22Rv1 (cell line): ENCODE measurements at regions not wholly inside any gene's neighbourhood (a gene's known extent, or its start where the extent isn't known, plus 50 kb on each side); places are given as distances from the start of the nearest gene placed in this dataset.

Experiments
- H3K27ac ChIP-seq: fragments of 450-650 bp; 2 replicates; pipeline ENCODE4 v1.5.1; 2017
- ZFX ChIP-seq: fragments of 450-650 bp; IDR thresholded peaks from 2 replicates; pipeline ENCODE4 v1.6.1; 2017; ENCODE audit warnings: antibody characterized with exemption, borderline replicate concordance
- TF ChIP-seq, protein P1 (sequence below): fragments of 450-650 bp; IDR thresholded peaks from 2 replicates; pipeline ENCODE4 v1.5.1; 2017; ENCODE audit warnings: mild to moderate bottlenecking

DNA sequence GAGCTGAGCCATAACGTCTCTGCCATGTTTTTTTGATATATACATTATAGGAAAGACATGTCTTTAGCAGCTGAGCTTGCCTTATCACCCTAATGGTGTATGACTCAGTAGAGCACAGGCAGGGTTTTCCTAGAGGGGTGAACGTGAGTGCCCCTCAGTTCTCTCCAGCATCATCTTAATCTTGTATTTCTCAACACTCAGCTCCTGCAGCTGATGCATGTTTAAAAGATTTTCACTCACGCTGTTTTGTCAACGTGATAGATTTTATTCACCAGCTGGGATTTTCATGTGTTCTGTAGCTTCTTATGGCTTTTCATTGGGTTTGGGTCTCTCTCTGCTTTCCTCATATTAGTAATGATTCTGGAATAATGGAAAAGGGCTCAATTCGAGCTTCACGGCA lies 186.0 kb upstream of the PMFBP1 start:
- H3K27ac ChIP-seq, result no peak overlapping the region
- TF ChIP-seq, protein P1, sequence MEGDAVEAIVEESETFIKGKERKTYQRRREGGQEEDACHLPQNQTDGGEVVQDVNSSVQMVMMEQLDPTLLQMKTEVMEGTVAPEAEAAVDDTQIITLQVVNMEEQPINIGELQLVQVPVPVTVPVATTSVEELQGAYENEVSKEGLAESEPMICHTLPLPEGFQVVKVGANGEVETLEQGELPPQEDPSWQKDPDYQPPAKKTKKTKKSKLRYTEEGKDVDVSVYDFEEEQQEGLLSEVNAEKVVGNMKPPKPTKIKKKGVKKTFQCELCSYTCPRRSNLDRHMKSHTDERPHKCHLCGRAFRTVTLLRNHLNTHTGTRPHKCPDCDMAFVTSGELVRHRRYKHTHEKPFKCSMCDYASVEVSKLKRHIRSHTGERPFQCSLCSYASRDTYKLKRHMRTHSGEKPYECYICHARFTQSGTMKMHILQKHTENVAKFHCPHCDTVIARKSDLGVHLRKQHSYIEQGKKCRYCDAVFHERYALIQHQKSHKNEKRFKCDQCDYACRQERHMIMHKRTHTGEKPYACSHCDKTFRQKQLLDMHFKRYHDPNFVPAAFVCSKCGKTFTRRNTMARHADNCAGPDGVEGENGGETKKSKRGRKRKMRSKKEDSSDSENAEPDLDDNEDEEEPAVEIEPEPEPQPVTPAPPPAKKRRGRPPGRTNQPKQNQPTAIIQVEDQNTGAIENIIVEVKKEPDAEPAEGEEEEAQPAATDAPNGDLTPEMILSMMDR, result no peak
- TF ChIP-seq ZFX, result no peak

- TF ChIP-seq ZFX, result no peak
- TF ChIP-seq, protein P1, result no peak
- H3K27ac ChIP-seq, result no peak overlapping the region
These were observed 183.6 kb upstream of the PMFBP1 start for GRCh38 chr16:72355561-72355960.

DNA sequence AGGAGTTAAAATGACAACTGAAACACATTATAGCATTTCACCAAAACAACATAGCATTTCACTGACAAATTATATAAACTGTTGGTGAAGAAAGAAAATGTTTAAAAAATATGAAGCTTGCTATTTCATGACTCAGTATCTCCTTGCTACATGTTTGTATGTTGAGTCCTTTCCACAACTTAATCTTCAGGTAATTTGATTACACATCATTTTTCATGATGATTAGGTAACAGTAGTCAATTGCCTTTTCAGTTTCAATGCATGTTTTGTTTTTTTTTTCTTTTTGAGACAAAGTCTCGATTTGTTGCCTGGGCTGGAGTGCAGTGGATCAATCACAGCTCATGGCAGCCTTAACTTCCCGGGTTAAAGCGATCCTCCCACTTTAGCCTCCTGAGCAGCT lies 177.8 kb upstream of the PMFBP1 start:
- H3K27ac ChIP-seq, result no peak overlapping the region
- no peak for TF ChIP-seq ZFX
- TF ChIP-seq, protein P1, result no peak

DNA sequence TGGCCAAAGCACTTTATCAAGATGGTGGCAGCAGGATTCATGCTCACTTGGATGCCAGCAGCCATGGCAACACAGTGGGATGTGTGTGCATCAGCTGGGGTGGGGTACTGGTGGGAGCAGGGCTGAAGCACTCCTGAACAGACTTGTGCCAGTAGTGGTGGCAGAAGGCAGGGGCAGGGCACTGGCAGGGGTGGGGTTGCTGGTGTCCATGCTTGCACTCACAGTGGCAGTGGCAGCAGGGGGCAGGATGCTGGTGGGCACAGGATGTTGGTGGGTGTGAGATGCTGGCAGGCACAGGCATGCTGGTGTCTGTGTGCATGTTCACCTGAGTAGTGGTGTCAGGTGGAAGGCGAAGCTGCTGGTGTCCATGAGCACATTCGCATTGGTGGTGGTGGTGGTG lies 161.0 kb upstream of the PMFBP1 start:
- TF ChIP-seq, protein P1, result no peak
- TF ChIP-seq ZFX, result no peak

DNA sequence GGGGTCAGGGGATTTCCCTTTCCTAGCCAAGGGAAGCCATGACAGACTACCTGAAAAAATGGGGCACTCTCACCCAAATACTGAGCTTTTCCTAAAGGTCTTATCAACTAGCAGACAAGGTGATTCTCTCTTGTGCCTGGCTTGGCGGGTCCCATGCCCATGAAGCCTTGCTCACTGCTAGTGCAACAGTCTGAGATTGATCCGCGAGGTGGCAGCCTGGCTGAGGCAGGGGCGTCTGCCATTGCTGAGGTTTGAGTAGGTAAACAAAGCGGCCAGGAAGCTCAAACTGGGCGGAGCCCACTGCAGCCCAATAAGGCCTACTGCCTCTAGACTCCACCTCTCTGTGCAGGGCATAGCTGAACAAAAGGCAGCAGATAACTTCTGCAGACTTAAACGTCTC lies 152.6 kb upstream of the PMFBP1 start:
- TF ChIP-seq ZFX, result no peak
- H3K27ac ChIP-seq, result no peak overlapping the region

More for the DNA sequence above, 161.0 kb upstream of the PMFBP1 start:
- H3K27ac ChIP-seq, result no peak overlapping the region

- H3K27ac ChIP-seq, result no peak overlapping the region
- no peak for TF ChIP-seq ZFX
These were observed 145.5 kb upstream of the PMFBP1 start for GRCh38 chr16:72317446-72317845.

DNA sequence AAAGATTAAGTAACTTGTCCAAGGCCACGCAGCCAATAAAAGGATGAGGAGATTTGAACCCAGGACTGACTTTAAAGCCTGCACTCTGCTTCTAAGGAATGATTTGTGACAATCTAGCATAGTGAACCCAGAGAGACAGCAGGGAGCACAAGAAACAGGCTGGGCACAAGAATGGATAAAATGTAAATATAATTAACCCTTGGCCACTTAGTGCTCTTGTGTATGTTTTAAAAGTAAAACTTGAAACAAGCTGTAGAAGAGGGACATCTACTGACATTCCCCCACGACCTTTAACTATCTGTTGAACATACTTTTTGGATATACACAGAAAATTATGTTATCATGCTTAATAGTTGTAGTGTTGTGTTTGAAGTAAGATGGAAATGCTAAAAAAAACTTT lies 141.9 kb upstream of the PMFBP1 start:
- no peak for TF ChIP-seq ZFX
- TF ChIP-seq, protein P1, result no peak

DNA sequence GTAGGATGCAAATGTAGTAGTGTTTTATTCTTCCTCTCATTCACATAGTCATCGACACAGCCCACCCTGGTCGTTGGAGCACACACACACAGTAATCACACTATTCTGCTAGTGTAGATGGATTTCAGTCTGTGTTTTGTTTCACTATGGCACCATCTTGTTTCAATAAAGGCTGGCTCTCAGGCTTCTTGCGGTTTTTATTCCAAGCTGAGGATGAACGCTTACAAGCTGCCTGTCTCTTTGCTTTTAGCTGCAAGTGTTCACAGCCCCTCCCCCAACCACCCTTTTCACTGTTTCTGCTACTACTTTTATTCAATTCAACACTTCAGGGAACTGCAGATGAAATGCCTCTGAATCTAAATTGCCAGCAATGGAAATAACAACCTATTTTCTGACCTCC lies 140.9 kb upstream of the PMFBP1 start:
- no peak for TF ChIP-seq ZFX
- TF ChIP-seq, protein P1, result no peak
- no peak overlapping the region for H3K27ac ChIP-seq

More for the DNA sequence above, 141.9 kb upstream of the PMFBP1 start:
- H3K27ac ChIP-seq, result no peak overlapping the region
